ENCODE measurements at regions not wholly inside any gene's neighbourhood (a gene's known extent, or its start where the extent isn't known, plus 50 kb on each side); places are given as distances from the start of the nearest gene placed in this dataset.

DNA sequence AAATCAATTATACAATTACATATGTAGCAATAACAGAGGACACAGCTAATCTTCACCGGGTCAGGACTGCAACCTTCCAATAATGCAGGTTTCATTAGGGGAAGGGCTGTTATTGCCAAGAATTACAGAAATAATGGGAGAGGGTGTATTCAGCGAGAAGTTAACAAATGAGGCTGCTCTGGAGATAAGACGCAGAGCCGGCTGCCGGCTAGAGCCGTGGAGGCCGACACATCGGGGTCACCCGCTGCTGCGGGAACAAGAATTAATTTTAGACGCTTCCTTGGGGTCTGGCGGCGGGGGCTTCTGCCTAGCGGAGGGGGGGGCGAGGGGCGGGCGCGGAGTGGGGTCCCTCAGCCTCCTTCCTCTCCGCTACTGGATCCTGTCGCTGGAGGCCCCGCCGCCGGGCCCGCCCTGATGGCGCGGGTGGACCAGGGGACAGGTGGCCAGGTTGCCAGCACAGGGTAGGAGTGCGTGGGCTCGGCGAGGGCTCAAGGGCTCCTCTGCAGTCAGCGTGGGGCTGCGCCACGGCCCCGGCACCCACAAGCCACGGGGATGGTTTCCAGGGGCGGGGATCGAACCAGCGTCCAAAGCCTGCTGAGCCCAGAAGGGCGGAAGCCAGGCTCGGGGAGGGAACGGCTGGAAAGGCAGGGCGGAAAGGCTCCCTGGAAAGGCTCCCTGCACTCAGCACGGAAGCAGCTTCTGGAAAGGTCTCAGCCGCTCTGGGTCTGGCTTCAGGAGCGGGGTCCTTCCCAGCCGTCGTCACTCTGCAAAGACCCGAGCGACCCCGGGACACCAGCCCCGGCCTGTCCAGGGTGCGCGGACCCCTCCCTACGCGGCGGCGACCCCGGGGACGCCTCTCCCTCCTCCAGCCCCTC is 113.8 kb upstream of the NKX1-1 start:
- ATAC-seq (ENCODE audit: poor library complexity) (no peak), DNase-seq (no peak)
- intact Hi-C loops (cut with DNase I), result loop anchor here (10.0 kb wide), 2 partner anchors 165 to 385 kb away; no protein-coding TSS in a partner anchor

DNA sequence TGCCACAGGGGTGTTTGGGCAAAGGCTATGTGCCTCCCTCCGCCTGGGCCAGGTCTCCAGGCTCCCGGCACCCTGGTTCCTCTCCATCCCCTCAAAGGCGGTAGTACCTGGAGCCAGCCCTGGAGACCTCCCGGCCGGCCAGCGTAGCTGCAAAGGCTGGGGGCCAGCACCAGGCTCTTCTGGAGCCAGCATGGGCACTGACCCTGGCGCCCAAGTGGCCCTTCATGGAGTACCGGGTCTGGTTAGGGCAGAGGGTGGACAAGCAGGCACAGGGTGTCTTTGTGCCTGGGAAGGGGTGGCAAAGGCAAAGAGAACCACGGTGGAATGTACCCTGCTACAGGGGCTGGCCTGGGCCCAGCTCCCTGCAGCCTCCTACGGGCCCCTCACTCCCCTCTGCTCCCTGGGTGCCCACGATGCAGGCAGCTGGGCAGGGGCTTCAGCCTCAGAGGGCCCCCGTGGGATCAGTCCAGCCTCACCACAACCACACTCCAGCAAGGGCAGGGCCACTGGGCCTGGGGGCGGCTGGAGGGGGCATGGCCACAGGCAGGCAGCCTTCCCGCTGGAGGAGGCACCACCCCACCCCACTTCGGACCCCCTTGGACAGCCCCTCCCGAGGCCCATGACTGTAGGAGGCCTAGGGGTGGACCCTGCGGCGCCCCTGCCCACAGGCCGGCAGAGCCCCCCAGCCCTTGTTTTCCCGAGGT is 112.9 kb upstream of the NKX1-1 start:
- DNase-seq (no peak), ATAC-seq (ENCODE audit: poor library complexity) (no peak)
- intact Hi-C loops (cut with DNase I), result loop anchor here (10.0 kb wide), 1 partner anchor 164 kb away; no protein-coding TSS in a partner anchor

DNA sequence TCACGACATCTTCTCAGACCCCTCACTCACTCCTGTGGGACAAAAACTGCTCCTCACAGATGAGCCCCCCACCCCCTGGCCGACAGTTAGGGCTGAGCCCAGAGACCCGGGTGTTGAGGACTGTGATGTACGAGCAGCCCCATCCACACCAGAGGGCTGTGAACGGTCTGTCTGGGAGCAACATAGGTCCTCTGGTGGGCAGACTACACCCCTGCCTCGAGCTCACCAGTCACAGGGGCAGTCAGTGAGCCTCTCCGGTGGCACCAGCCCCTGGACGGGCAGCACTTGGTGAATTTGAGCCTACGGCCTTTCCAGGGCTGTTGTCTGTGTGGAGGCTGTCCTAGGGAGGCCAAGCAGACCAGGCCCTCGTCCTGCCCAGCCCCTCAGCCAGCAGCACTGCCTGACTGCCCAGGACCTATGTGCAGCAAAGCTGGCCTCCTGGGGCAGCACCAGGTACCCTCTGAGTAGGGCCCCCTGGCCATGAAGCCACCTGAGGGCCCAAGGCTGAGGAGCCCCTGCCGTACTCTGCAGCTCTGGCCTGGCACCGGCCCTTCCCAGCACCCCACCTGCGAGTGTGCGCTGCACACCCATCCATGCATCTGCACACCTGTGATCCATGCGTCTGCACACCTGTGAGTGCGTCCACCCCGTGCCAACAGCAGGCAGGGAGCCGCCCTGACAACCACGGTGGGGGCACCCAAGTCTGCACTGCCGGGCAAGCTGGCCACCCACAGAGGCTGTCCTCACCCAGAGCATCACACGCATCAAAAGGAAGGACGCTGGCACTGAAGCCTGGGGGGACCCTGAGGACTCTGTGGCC is 111.6 kb upstream of the NKX1-1 start:
- intact Hi-C loops (cut with DNase I), result loop anchor here (10.0 kb wide), 1 partner anchor 163 kb away; no protein-coding TSS in a partner anchor
- ATAC-seq (ENCODE audit: poor library complexity), result no peak
- DNase-seq, result no peak

DNA sequence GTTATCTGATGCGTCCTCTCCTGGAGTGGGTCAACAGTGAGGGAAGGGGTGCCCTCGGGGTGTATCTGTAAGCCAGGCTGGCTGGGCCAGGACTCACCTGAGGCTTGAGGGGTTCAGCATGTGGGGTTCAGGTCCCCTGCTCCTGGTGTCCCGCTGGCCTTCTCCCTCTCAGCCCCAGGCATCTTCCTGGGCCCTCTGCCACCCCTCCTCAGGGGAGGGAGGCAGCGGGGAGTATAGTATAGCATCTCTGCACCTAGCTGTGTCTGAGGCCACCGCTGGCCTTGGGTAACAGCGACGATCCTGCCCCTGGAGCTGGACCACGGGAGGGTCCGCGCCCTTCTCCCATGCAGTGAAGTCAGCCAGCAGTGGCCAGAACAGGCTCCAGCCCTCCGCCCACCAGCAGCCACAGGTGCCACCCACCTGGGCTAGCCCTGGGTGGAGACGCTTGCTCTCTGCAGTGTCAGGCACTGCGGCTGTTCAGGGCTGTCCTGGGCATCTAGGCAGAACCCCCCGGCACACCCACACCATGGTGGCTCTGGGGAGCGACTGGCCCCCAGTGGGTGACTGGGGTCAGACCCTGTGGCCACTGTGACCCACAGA is 110.7 kb upstream of the NKX1-1 start:
- no peak for DNase-seq
- intact Hi-C loops (cut with DNase I), result loop anchor here (10.0 kb wide), 1 partner anchor 162 kb away; no protein-coding TSS in a partner anchor

DNA sequence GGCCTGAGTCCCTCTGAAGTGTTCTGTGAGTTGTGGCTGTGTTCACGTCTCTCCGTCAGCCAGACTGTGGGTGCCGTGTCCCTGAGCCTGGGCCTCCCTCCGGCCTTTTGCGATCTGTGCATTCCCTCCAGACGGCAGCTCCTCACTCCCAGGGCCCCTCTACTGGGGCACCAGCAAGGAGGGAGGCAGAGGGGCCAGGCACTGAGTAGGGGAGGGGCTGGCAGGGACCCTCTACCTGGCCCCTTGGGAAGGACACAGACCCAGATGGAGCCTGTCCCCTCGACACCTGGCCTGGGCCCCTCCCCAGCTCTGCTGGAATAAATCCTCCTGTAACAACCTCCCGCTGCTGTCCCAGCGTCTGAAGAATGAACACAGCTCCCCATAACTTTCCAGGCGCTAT is 110.0 kb upstream of the NKX1-1 start:
- ATAC-seq (ENCODE audit: poor library complexity), result no peak
- intact Hi-C loops (cut with DNase I), result loop anchor here (10.0 kb wide), 1 partner anchor 161 kb away; no protein-coding TSS in a partner anchor
- no peak for DNase-seq

More for the DNA sequence above, 110.7 kb upstream of the NKX1-1 start:
- ATAC-seq (ENCODE audit: poor library complexity), result no peak

DNA sequence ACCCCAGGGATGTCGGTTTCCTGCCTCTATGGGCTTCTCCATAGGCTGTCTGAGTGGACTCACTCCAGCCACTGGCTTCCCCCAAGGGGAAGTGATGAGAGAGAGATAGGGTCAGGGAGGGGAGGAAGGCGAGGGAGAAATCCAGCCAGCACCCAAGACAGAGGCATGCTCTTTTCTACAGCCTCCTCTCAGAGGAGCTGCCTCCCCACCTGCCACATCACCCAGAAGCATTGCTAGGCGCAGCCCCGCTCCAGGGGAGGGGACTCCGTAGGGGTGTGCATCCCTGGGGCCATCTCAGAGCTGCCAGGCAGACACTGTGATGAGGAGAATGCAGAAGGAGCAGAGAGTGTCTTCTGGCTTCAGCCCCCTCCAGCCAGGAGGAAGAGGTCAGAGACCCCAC is 109.5 kb upstream of the NKX1-1 start:
- no peak for DNase-seq

DNA sequence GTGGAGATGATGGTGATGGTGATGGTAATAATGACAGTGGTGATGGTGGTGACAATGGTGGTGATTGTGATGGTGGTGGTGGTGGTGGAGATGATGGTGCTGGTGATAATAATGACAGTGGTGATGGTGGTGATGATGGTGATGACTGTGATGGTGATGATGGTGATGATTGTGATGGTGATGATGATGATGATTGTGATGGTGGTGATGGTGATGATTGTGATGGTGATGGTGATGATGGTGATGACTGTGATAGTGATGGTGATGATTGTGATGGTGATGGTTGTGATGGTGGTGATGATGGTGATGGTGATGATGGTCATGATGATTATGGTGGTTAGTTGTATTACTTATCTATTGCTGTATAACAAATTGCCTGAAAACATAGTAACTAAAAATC is 108.9 kb upstream of the NKX1-1 start:
- no peak for DNase-seq
- intact Hi-C loops (cut with DNase I), result loop anchor here (10.0 kb wide), 1 partner anchor 160 kb away; no protein-coding TSS in a partner anchor
- no peak for ATAC-seq (ENCODE audit: poor library complexity)

More for the DNA sequence above, 109.5 kb upstream of the NKX1-1 start:
- no peak for ATAC-seq (ENCODE audit: poor library complexity)
- intact Hi-C loops (cut with DNase I), result loop anchor here (10.0 kb wide), 1 partner anchor 161 kb away; no protein-coding TSS in a partner anchor

DNA sequence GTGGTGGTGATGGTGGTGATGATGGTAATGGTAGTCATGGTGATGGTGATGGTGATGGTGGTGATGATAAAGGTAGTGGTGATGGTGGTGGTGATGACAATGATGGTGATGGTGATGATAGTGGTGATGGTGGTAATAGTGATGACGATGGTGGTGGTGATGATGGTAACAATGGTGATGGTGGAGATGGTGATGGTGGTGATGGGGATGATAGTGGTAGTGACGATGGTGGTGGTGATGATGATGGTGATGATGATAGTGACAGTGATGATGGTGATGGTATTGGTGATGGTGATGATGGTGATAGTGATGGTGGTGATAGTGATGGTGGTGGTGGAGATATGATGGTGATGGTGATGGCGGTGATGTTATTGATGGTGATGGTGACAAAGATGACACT is 108.4 kb upstream of the NKX1-1 start:
- intact Hi-C loops (cut with DNase I), result loop anchor here (10.0 kb wide), 1 partner anchor 160 kb away; no protein-coding TSS in a partner anchor
- DNase-seq, result no peak
- no peak for ATAC-seq (ENCODE audit: poor library complexity)

DNA sequence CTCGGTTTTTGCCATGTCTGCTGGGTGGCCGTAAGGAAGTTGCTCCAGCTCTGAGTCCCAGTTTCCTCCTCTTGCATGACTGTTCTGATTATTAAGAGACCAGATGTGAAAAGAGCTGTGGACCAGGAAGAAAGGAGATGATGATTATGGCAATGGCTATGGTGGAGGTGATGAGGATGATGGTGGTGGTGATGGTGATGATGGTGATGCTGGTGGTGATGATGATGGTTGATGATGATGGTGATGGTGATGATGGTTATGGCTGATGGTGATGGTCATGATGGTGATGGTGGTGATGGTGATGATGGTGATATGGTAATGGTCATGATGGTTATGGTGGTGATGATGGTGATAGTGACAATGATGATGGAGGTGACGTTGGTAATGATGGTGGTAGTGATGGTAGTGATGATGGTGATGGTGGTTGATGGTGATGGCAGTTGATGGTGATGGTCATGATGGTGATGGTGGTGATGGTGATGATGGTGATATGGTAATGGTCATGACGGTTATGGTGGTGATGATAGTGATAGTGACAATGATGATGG is 107.8 kb upstream of the NKX1-1 start:
- intact Hi-C loops (cut with DNase I), result loop anchor here (10.0 kb wide), 1 partner anchor 159 kb away; no protein-coding TSS in a partner anchor
- no peak for ATAC-seq (ENCODE audit: poor library complexity)

DNA sequence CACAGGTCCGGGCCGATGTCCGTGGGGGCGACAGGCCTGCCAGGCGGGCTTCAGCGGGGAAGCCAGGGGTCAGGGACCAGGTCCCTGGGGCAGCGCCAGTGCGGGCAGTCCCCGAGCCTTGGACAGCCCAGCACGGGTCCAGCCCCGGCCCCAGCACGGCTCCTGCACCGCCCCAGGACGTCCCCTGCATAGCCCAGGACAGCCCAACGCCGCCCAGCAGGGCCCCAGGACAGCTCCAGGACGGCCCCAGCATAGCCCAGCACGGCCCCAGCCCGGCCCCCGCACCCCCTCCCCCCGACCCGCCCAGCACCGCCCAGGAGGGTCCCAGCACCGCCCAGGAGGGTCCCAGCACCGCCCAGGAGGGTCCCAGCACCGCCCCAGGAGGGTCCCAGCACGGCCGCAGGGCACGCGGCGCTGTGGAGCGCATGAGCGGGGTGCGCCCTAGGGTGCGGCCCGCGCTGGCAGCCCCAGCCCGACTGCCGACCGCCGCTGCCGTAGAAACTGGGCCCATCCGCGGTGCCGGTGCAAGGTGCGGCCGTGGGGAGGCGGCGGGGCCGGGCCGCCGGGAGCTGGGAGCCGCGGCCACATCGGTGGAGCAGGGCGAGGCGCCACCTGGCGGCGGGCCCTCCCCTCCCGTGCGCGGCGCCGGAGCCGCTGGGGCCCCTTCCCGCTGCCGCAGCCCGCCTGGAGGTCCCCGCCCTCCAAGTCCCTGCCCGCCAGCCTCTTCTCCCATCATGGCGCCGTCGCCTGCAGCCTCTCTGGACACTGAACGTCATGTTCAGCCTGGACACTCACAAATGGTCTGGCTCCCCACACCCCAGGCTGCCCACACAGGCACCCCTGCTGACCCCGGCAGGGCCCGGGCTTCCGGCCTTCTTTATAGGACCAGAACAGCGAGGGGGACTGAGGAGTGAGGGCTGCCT is 106.8 kb upstream of the NKX1-1 start:
- intact Hi-C loops (cut with DNase I), result loop anchor here (10.0 kb wide), 1 partner anchor 158 kb away; no protein-coding TSS in a partner anchor
- DNase-seq (peak; percentile 57), ATAC-seq (ENCODE audit: poor library complexity) (peak; percentile 85)

More for the DNA sequence above, 107.8 kb upstream of the NKX1-1 start:
- DNase-seq, result no peak

DNA sequence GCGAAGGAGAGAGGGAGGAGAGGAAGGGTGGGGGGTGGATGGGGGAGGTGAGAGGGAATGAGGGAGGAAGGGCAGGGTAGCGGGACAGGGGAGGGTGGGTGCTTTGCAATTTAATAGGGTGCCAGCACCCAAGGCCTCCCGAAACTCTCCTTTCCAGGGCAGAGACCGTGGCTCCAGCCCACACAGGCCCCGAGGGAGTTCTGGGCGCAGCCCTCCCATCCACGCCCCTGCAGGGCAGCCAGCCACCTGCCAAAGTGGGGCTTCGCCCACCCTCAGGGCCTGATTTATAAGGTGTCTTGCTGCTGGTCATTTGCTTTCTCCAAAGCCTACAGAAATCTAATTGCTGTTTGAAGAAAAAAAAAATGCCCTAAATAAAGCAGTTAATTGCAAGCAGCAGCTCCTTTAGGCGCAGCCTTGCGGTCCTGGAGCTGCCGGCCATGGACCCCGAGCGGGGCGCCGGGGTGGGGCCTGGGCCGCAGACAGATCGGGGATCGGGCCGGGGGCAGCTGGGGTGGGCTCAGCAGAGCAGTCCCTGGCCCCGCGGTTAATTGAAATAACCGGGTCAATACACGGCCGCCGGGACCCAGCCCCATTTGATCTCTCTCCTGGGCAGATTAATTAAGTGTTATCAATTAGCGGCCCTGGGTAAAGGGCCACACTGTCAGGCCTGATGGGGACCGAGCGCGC is 106.0 kb upstream of the NKX1-1 start:
- intact Hi-C loops (cut with DNase I), result loop anchor here (10.0 kb wide), 1 partner anchor 157 kb away; no protein-coding TSS in a partner anchor
- DNase-seq, result peak; percentile 27
- no peak for ATAC-seq (ENCODE audit: poor library complexity)

DNA sequence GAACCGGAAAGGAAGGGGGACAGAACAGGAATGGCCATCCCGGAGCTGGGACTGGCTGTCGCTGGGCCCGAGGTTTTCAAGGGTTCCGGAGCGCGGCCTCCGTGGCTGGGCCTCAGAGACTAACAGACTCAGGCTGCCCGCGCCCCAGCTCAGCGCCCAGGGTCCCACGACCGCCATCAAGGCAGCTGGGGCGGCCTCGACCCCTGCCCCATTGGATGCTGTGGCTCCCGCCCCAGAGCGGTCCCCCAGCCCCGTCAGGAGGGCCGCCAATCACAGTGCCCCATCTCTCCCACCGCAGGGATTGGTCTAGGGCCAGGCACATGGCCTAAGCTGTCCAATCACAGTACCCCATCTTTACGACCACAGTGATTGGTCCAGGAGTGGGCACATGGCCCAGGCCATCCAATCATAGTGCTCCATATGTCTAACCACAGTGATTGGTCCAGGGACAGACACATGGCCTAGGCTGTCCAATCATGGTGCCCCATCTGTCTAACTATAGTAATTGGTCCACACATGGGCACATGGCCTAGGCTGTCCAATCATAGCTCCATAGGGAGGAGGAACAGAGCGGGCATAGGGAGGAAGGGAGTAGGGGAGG is 105.3 kb upstream of the NKX1-1 start:
- intact Hi-C loops (cut with DNase I), result loop anchor here (10.0 kb wide), 1 partner anchor 157 kb away; no protein-coding TSS in a partner anchor
- ATAC-seq (ENCODE audit: poor library complexity), result peak; percentile 32
- peak; percentile 58 for DNase-seq

DNA sequence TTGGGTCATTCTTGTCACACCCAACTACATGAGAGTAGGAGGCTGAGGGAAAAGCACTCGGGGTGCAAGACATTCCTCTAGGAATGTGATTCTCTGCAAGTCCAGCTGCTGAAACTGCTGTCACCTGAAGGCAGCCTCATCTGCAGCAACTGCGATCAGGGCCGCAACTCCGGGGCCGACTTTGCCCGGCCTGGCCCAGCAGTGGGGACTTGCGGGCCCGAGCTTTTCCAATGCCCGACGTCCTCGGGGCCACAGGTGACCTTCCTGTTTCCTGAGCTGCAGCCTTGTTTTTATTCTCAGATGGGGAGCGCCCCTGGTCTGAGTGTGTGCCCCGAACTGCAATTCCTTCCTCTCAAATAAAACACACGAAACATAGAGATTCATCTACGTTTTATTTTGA is 104.7 kb upstream of the NKX1-1 start:
- DNase-seq, result no peak
- intact Hi-C loops (cut with DNase I), result loop anchor here (10.0 kb wide), 1 partner anchor 156 kb away; no protein-coding TSS in a partner anchor
- ATAC-seq (ENCODE audit: poor library complexity), result no peak

DNA sequence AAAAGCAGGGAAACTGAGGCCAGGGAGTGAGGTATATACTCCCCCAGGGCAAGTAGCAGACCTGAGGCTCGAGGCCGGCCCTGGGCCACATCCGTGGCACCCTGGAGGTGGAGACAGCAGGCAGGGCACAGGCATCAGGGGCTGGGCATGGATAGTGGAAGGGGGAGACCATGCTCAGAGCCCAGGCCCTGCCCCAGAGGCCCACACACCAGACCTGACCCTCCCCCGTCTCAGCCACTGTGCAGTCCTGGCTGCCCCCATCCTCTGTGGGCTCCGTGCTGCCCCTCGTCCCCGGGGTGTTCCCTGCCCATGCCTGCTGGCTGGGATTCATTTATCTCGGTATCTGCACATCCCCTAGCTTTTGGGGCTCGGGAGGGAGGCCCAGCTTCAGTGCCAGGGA is 103.1 kb upstream of the NKX1-1 start:
- ATAC-seq (ENCODE audit: poor library complexity), result no peak
- intact Hi-C loops (cut with DNase I), result no loop called here
- DNase-seq, result no peak

Data from Right ventricle myocardium superior (tissue), 1 donor.